ENCODE measurements at regions not wholly inside any gene's neighbourhood (a gene's known extent, or its start where the extent isn't known, plus 50 kb on each side); places are given as distances from the start of the nearest gene placed in this dataset.

DNA sequence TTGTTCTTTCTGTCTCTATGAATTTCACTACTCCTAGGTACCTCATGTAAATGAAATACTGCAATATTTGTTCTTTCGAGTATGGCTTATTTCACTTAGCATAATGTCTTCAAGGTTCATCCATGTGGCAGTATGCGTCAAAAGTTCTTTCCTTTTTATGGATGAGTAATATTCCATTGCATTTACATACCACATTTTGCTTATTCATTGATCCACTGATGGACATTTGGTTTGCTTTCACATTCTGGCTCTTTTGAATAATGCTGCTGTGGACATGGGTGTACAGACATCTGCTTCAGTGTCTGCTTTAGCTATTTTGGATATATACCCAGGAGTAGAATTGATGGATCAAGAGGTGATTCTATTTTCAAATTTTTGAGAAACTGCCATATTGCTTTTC lies 144.2 kb upstream of the PAPPA start:
- DNase-seq: no peak

DNA sequence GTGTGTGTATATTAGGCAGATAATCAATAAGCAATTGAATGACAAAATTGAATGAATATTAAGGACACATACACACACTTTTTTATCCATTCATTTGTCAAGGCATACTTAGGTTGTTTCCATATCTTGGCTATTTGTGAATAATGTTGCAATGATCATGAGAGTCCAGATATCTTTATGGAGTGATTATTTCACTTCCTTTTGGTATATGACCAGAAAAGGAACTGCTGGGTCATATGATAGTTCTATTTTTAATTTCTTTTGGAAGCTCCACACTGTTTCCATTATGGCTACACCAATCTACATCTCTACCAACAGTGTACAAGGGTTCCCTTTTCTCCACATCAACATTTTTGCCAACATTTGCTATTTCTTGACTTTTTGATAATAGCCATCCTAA lies 137.7 kb upstream of the PAPPA start:
- no peak for DNase-seq

DNA sequence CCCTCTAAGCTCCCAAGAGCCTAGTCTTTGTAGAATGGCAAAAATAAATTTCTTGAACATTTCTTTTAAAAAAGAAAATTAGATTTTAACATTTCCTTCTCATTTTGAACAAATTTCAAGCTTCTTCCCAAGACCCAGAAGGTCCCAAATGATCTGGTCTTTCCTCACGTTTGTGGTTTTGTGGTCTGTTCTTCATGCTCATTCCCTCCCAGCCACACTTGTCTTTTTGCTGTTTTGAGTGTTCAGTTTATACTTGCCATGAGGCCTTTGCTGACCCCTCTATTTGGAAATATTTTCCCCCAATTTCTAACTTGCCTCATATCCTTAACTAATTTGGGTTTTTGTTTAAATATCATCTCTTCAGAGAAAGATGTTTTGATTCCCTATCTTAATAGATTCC lies 133.4 kb upstream of the PAPPA start:
- no peak for DNase-seq

DNA sequence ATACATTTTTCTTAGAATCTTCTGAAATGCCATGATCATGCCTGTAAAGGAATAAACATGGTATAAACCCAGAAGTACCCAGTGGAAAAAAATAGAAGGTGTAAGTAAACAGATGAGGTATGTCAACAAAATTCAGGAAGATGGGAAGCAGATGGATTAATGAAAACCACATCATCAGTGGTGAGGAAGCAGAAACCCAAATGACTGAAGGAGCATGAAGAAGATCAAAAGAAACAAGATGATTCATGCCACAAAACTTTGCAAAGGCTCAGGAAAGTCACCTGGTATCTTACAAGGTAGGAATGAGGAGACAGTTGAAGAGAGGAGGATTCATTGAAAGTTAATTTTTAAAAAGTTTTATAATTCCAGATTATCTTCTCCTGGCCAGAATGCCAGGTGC lies 132.8 kb upstream of the PAPPA start:
- no peak for DNase-seq

DNA sequence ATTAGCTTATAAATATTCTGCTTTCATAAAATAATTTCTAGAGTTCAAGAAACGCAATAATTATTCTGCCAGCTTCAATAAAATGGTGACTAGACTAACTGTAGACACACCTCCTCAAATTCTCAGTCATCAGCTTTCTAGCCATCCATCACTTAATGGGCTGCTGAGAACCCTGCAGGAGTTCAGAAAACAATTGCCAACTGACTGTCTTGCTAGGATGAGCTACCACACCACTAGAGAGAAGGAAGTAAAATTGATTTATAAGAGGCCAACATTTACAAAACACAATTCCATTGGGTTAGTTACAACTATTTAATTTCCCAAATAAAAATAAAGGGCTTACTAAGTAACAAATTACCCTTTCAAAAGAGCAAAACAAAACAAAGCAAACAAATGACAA lies 126.5 kb upstream of the PAPPA start:
- no peak for DNase-seq

DNA sequence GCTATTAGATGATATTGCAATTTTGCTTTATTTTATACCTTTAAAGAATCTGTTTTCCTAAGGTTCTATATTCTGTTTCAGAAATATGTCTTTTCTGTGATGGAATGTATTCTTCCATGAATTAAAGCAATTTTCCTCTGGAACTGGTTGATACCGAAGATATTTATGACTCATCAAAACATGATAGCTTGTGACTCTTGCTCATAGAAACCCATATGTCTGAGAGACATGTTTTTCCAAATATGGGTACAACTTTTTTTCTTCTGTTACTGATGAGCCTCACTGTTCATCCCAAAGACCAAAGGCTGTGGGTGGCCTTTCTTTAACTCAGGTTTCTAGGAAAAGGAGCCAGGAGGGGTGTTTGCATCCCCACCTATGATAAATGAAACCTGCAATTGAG lies 126.1 kb upstream of the PAPPA start:
- DNase-seq: no peak

DNA sequence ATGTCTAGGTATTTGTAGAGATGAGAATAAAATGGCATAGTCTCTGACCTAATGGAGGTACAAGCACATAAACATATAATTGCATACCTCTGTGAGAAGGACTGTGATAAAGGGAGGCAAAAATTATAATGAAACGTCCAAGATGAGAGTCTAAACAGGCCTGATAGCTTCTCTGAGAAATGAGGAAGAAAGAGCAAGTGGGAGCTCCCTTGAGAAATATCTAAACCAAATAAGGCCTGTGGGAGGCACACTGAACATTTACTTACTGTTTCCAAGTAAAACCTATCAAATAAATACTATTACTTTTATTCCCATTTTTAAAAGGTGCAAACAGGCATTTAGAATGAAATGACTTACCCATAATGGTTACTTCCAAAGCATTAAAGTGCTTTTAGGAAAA lies 125.6 kb upstream of the PAPPA start:
- DNase-seq: no peak

DNA sequence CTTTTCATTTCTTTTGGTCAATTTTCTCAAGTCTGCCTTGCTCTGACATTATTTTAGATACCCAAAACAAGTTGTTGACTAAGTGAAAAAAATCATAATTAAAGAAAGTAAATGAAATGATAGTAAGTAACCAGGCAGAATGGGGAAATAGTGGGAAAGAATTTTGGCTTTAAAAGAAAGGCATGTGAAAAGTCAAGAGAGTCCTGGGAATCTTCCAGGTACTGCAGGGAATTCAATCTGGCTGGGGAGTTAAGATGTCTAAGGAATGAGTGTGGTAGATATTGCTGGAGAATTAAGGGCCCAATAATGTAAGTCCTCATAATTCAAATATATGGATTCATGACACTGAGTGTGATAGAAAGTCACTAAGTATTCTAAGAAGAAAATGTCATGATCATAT lies 123.1 kb upstream of the PAPPA start:
- DNase-seq: no peak

DNA sequence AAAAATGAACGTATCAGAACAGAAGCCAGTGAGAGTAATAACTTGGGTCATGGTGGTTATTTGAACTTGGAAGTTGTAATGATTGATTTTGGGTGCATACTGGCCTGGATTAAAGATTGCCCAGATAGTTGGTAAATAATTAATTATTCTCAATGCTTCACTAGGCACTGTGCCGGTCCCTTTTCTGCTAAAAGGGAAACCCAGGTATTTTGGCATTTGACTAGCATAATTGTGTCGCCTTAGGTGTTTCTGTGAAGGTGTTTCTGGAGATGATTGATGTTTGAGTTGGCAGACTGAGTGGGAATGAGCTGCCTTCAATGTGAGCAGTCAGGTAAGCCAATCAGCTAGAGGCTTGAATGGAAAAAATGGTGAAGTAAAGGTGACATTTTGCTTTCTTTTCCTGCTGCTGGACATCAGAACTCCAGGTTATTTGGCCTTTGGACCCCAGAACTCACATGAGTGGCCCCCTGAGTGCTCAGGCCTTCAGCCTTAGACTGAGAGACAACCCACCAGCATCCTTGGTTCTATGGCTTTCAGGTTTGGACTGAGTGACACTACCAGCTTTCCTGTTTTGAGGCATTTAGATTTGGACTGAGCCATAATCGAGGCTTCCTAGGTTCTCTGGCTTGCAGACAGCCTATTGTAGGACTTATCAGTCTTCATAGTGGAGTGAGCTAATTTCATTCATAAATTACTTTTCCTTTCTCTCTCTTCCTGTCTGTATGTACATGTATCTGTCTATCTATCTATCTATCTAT lies 120.7 kb upstream of the PAPPA start:
- DNase-seq: no peak

DNA sequence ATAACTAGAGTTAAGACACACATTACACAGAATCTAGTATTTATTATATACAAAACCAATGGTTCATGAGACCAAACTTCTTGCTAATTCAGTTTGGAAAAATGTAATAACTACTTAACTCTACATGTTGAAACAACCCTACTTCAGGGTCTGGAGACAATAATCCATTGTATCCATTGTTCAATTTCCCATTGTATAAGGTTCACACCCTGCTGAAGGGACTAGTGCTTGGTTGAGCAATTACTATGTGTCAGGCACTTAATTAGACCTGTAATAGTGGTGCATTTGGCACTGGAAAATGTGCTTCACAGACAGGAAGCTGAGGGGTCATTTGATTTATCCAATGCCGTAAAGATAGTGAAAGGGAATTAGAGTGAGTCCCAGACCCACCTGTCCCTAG lies 114.3 kb upstream of the PAPPA start:
- DNase-seq: no peak

DNA sequence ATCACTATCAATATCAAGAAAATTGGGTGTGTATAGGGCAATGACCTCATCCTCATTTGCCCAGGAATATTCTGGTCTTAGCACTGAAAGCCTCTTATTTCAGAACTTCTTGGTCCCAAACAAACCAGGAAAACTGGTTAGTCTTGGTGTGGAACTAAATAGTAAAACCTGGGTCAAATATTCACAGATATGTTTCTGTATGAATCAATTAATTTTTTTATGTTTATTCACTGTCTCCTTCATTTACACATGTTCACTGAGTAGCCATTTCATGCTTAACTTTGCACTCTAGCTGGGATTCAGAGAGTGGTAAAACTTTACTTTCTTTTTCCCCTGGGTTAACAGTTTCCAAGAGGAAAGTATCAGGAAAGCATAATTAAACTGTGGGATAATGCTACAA lies 113.7 kb upstream of the PAPPA start:
- no peak for DNase-seq

DNA sequence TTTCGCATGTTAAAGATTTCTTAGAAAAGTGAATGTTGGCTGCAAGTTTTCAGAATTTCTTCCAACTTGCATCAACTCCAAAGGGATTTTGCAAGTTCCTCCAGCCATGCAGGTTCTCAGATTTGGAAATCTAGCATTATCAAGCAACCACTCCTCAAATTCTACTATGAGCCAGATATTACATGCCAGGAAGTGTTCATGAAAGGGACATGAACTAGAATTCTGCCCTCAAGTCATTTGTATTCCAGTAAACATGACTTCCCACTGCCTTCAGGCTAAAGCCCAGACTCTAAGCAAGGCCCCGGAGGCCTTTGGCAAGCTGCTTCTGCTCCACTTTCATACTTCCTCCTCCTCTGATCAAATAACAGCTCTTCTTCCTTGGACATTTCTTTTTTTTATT lies 111.3 kb upstream of the PAPPA start:
- no peak for DNase-seq

DNA sequence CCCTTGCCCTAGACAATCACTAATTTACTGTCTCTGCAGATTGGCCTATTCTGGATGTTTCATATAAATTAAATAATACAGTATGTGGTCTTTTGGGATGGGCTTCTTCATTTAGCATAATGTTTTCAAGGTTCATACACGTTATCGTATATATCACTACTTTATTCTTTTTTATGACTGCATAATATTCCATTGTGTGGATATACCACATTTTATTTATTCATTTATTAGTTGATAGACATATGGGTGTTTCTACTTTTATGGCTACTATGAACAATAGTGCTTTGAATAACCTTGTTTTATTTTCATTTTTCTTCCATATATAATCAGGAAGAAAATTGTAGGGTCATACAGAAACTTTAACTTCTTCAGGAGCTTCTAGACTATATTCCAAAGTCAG lies 108.5 kb upstream of the PAPPA start:
- DNase-seq: no peak

DNA sequence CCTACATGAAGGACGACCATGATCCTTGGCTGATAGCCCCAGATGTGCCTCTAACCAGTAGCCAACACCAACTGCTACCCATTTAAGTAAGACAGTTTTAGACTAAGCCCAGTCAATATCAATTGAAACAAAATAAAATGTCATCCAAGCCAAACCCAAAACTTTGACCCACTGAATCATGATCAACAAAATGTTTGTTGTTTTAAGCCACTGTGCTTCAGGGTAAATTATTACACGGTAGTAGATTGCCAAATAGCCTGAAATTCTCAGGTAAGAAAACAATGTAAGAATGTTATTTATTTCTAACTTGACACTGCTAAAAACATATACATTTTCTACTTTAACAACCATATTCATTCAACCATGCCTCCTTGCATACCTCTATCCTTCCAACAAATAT lies 105.5 kb upstream of the PAPPA start:
- DNase-seq: no peak

DNA sequence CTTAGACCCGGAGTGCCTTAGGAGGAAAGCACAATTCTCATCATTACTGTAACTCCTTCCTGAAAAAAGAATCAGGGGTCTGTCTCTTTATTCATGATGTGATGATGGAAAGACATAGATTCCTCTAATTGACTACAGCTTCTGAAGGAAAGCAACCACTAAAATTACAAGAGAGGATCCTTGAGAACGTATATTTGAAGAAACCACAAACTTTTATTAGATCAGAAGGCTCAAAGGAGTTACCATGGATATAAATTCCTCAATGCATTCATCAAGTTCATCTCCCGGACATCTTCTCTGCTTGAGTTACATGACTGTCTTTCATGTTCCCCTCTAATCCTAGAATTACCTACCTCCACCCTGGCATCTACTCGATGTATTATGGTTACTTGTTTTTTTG lies 104.1 kb upstream of the PAPPA start:
- DNase-seq: no peak

DNA sequence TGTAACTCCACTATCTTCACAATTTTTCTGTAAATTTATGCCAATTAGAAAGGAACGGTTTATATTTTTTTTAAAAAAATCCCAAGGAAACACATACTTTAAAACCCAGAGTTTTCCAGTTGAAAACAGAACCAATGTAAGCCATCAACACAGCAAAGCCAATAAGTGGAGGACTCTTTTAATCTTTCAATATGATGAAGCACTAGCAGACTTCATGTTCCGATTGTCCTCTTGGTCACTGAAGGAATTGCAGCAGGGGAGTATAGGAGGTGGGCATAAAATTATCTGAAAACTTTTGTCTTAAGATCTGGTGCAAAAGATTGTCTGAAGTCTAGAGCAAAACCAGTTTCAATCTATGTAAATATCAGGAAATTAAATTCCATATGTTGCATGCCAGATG lies 102.1 kb upstream of the PAPPA start:
- no peak for DNase-seq

DNA sequence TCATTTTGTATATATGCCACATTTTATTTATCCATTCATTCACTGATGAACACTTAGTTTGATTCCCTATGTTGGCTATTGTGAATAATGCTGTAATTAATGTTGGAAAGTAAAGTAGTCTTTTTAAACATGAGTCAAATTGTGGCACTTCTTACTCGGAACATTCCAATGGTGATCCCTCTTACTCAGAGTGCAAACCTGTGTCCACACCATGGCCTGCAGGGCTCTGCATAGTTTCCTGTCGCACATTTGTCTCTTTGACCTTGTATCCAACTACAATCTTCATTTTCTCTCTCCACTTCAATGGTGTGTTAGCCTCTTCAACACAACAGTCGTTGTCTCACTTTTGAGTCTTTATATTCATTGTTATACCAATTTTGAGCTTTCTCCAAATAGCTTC lies 98.1 kb upstream of the PAPPA start:
- no peak for DNase-seq

DNA sequence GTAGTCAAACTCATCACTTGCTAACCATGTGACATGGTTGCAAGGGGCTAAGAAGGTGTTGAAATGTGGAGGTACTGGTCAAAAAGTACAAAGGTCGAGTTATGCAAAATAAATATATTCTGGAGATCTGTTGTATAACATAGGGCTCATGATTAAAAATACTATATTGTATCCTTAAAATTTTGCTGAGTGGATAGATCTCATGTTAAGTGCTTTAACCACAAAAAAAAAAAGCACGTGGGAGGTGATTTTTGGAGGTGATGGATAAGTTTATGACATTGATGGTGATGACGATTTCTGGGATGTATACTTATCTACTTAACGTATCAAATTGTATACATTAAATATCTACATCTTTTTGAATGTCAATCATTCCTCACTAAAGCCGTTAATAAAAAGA lies 96.2 kb upstream of the PAPPA start:
- DNase-seq: no peak

DNA sequence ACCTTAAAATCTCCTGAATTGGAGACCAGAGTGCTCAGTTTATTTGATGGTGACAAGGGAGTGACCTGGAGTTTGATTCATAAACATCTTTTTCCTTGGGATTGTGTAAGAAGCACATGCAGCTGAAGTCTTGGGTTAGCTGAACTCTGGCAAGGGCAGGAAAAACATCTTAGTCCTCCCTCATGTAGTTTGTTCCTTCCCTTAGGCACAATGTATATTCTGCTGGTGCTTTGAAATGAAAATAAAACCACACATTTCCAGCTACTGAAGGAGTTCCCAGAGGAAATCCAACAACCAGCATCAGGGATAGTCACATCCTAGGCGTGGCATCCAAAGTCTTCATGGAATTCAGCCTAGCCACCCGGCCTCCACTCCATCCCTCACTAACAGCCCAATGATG lies 95.2 kb upstream of the PAPPA start:
- DNase-seq: no peak

DNA sequence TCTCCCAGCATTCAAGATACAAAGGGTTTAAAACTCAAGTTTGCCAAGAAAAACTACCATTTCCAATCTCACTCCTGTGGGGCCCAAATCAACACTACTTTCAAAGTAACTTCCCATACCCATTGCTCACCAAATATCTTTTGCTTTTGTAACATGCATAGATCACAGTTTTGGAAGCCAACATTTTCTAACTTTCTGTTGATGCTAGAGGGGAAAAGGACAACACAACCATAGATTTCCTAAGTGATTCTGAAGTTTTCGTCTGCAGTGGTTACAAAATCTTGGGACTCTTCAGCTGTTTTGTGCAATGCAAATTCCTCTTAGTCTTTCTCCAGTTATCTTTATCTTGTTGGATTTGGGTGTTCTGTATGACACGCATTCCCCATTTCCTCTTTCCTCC lies 94.1 kb upstream of the PAPPA start:
- DNase-seq: no peak

DNA sequence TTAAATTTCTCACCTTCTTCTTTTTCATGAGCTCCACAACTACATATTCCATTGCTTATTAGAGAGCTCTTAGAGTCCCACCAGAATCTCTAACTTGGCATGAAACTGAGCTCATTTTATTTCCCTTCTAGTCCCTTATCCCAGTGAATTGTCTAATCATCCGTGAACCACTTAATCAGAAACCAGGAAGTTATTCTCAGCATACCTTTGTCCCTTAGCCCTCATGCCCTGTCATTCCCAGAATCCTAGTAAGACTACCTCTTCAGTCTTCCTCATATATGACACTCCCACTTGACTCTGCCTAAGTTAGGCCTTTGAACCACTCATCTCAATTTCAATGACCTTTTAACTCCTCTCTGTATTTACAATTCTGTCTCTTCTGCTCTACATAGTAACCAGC lies 93.0 kb upstream of the PAPPA start:
- DNase-seq: no peak

DNA sequence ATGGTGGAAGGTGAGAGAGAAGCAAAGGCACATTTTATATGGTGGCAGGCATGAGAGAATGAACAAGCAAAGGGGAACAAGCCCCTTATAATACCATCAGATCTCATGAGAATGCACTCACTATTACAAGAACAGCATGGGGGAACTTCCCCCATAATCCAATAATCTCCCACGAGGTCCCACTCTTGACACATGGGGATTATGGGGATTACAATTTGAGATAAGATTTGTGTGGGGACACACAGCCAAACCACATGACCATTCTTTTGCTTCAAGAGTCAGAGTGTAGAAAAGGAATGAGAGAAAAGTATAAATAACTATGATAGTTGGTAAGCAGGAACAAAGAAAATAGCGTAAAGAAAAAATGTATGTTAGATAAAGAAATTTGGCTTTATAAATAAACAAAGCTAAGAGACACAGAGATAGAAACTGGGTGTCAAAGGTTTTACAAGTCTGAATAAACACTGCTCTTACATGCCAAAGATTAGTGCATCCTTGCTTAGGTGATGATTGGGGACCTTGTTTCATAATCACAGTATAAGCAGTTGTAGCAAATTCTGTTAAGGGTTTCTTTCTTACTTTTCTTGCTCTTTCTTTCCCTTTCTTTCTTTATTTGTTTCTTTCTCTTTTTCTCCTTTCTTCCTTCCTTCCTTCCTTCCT lies 91.9 kb upstream of the PAPPA start:
- DNase-seq: no peak

DNA sequence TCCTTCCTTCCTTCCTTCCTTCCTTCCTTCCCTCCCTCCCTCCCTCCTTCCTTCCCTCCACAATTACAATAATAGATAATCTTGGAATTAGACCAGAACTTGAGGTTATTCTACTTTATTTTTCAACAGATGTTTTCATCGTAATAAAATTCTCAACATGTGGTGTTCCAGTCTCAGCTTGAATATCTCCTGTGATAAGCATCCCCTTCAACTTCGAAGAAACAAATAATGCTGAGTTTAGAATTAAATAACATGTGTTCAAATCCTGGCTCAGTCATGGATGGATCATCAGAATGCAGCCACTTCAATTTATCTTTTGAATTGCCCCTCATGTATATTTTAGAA lies 91.4 kb upstream of the PAPPA start:
- DNase-seq: no peak

DNA sequence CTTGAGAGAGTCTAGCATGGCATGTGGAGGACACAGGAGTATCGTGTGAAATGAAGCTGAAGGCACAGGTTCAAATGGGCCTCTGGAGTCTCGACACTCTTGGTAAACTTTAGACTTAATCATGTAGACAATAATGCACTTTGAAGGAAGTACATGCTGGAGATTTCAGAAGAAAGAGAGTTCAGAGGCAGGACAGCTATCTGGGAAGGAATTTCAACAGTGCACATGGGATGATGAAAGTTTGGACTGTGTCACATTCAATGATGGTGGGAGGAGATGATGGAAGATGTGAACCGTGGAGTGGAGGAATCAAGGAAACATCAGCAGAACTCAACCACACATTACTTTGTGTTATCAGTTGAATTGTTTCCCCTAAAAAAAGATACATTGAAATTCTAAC lies 88.6 kb upstream of the PAPPA start:
- no peak for DNase-seq

DNA sequence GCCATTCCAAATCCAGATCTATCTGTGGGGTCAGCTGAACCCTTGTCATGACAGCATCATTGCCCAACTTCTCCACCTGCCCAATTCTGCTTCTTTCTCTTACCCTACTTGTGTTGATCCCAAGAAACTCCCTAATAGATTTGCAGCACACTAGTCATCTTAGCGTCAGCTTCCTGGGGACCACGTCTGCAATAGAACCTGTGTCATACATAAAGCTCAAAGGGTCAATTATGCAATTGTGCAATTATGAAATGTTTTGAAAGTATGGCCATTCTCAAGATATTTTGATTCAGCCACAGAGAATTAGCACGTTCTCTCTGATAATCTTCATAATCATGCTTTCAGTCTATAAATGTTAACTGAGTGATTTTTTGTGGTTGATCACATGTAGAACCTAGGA lies 87.4 kb upstream of the PAPPA start:
- no peak for DNase-seq

Data from activated CD4-positive, alpha-beta T cell treated with anti-CD3 and anti-CD28 coated beads, Interleukin-2, amount 50 U/mL, for 48 hours (primary cell).